Common myeloid progenitor, CD34-positive (primary cell): ENCODE measurements at regions not wholly inside any gene's neighbourhood (a gene's known extent, or its start where the extent isn't known, plus 50 kb on each side); places are given as distances from the start of the nearest gene placed in this dataset.

Experiments used
- CTCF ChIA-PET: fragments of 350-600 bp; sonication (Branson Sonifier 250); formaldehyde crosslinking; loops from one replicate; lab custom pipeline; 2021; ENCODE audit warnings: antibody characterized with exemption; lab: Charles Lee
- POLR2A ChIA-PET: fragments of 350-600 bp; sonication (Branson Sonifier 250); formaldehyde crosslinking; loops from one replicate; lab custom pipeline; 2021; ENCODE audit warnings: antibody characterized with exemption; lab: Charles Lee
- DNase-seq, 3 donors: peaks; one replicate each; pipeline versions ENCODE4 v3.0.0 to v3.0.0-alpha.2; 2013
- H3K27ac ChIP-seq, 2 experiments: 1 replicate in 1 of 2; 2 replicates in 1 of 2; pipeline ENCODE4 v1.7.0; 2013; ENCODE audit warnings: inconsistent platforms in 2 of 2, low read length in 2 of 2, mild to moderate bottlenecking in 2 of 2, low read depth in 1 of 2, moderate library complexity in 1 of 2; ENCODE audit not compliant: severe bottlenecking in 2 of 2, insufficient read depth in 1 of 2, poor library complexity in 1 of 2
- H3K27me3 ChIP-seq, 5 experiments: replicated peaks in 2 of 5; 1 replicate in 3 of 5; 2 replicates in 2 of 5; pipeline versions ENCODE4 v1.6.1 to v1.7.0; 2013; ENCODE audit warnings: low read length in 4 of 5, mild to moderate bottlenecking in 2 of 5, moderate library complexity in 2 of 5, inconsistent platforms in 1 of 5; ENCODE audit not compliant: insufficient read depth in 5 of 5, control insufficient read depth in 4 of 5
- H3K36me3 ChIP-seq, 4 experiments: 1 replicate in 2 of 4; 2 replicates in 2 of 4; pipeline versions ENCODE4 v1.6.1 to v1.7.0; 2013; ENCODE audit warnings: low read length in 3 of 4, control low read depth in 1 of 4, mild to moderate bottlenecking in 1 of 4; ENCODE audit not compliant: control insufficient read depth in 4 of 4, insufficient read depth in 4 of 4
- H3K4me1 ChIP-seq, 4 experiments: 1 replicate in 3 of 4; 2 replicates in 1 of 4; pipeline versions ENCODE4 v1.6.1 to v1.7.1; 2013; ENCODE audit warnings: low read length in 3 of 4, mild to moderate bottlenecking in 3 of 4, control low read depth in 1 of 4, inconsistent platforms in 1 of 4, moderate library complexity in 1 of 4; ENCODE audit not compliant: control insufficient read depth in 4 of 4, insufficient read depth in 4 of 4; ENCODE audit errors: control extremely low read depth in 1 of 4
- H3K4me3 ChIP-seq, 7 experiments: 1 replicate in 4 of 7; 2 replicates in 3 of 7; pipeline versions ENCODE4 v1.5.1 to v1.7.0; 2013; ENCODE audit warnings: mild to moderate bottlenecking in 7 of 7, low read length in 6 of 7, moderate library complexity in 6 of 7, inconsistent platforms in 2 of 7, low read depth in 2 of 7, control low read depth in 1 of 7; ENCODE audit not compliant: insufficient read depth in 4 of 7, control insufficient read depth in 1 of 7; ENCODE audit errors: extremely low read depth in 1 of 7
- H3K9me3 ChIP-seq, 5 experiments: 1 replicate in 4 of 5; 2 replicates in 1 of 5; pipeline versions ENCODE4 v1.6.1 to v1.7.1; 2013; ENCODE audit warnings: low read length in 4 of 5, mild to moderate bottlenecking in 2 of 5, inconsistent platforms in 1 of 5, low read depth in 1 of 5, moderate library complexity in 1 of 5; ENCODE audit not compliant: control insufficient read depth in 4 of 5, insufficient read depth in 2 of 5; ENCODE audit errors: control extremely low read depth in 1 of 5
- WGBS: methylation state at CpG from one replicate; pipeline ENCODE4 v1.1.5; 2013; ENCODE audit not compliant: insufficient coverage; 5-methylcytosine and 5-hydroxymethylcytosine counted together

- Histone ChIP-seq H3K36me3 (no peaks in the 10 kb centered on the region), H3K9me3 (no peaks in the 10 kb centered on the region), H3K4me1 (peaks cover 0 to 5% (median 0%) of the 10 kb centered on the region in 4 experiments), H3K4me3 (no peak overlapping the region), H3K27me3 (no peaks in the 10 kb centered on the region), H3K27ac (no peak overlapping the region)
- DNase-seq = no peak
- POLR2A ChIA-PET = no interaction called here
- CTCF ChIA-PET = no interaction called here
- 92% methylated on average over 2 of the region's 4 CpGs for WGBS
Observed at GRCh38 chr1:184214128-184214527, 162.6 kb downstream of the TSEN15 start.

GRCh38 chr1:184215274-184215925 is 163.9 kb downstream of the TSEN15 start:
- Histone ChIP-seq H3K4me1 (peaks cover 0 to 5% (median 0%) of the 10 kb centered on the region in 4 experiments), H3K36me3 (no peaks in the 10 kb centered on the region), H3K9me3 (no peaks in the 10 kb centered on the region), H3K27ac (no peak overlapping the region), H3K4me3 (no peak overlapping the region), H3K27me3 (no peaks in the 10 kb centered on the region)
- WGBS = 97% methylated on average over 4 of the region's 6 CpGs
- peak in 1 of 3 donors; percentile 17 for DNase-seq
- ChIA-PET CTCF (interaction anchor here (0.6 to 1.5 kb wide), 4 partner anchors 9 to 223 kb away, joined by 3 to 4 read pairs (median 3); no protein-coding TSS in a partner anchor), POLR2A (no interaction called here)

- DNase-seq = no peak
- Histone ChIP-seq H3K36me3 (no peaks in the 10 kb centered on the region), H3K27ac (no peak overlapping the region), H3K4me1 (no peaks in the 10 kb centered on the region), H3K9me3 (no peaks in the 10 kb centered on the region), H3K27me3 (no peaks in the 10 kb centered on the region), H3K4me3 (no peak overlapping the region)
- WGBS = 90% methylated on average over 2 of the region's 5 CpGs
- ChIA-PET POLR2A (no interaction called here), CTCF (no interaction called here)
Observed at GRCh38 chr1:184218458-184219075, 167.0 kb downstream of the TSEN15 start.

GRCh38 chr1:184219414-184219813 is 167.4 kb upstream of the C1orf21 start:
- POLR2A ChIA-PET = no interaction called here
- no peaks in the 10 kb centered on the region for H3K36me3 ChIP-seq
- CTCF ChIA-PET = no interaction called here
- no peaks in the 10 kb centered on the region for H3K9me3 ChIP-seq
- H3K27ac ChIP-seq = no peak overlapping the region
- no peaks in the 10 kb centered on the region for H3K27me3 ChIP-seq
- no peak for DNase-seq
- H3K4me3 ChIP-seq = no peak overlapping the region
- H3K4me1 ChIP-seq = no peaks in the 10 kb centered on the region
- 11% methylated on average over 2 of the region's 3 CpGs for WGBS

- 100% methylated on average over 2 of the region's 8 CpGs for WGBS
- H3K9me3 ChIP-seq = no peaks in the 10 kb centered on the region
- H3K4me1 ChIP-seq = no peaks in the 10 kb centered on the region
- no peak overlapping the region for H3K4me3 ChIP-seq
- ChIA-PET CTCF (interaction anchor here (1.1 to 3.1 kb wide), 2 partner anchors 8 to 13 kb away, joined by 3 to 14 read pairs; no protein-coding TSS in a partner anchor), POLR2A (no interaction called here)
- DNase-seq = no peak
- no peaks in the 10 kb centered on the region for H3K27me3 ChIP-seq
- H3K27ac ChIP-seq = no peak overlapping the region
- H3K36me3 ChIP-seq = no peaks in the 10 kb centered on the region
Observed at GRCh38 chr1:184219883-184220282, 166.9 kb upstream of the C1orf21 start.

- ChIA-PET CTCF (interaction anchor here (1.1 to 3.1 kb wide), 8 partner anchors 9 to 145 kb away, joined by 3 to 21 read pairs (median 4); no protein-coding TSS in a partner anchor), POLR2A (no interaction called here)
- no peaks in the 10 kb centered on the region for H3K4me1 ChIP-seq
Observed at GRCh38 chr1:184221087-184221486, 165.7 kb upstream of the C1orf21 start.

GRCh38 chr1:184222652-184223052 is 164.2 kb upstream of the C1orf21 start:
- peak; percentile 33 to 52 (median 36) for DNase-seq
- Histone ChIP-seq H3K27ac (no peak overlapping the region), H3K36me3 (no peaks in the 10 kb centered on the region), H3K4me3 (peak overlapping the region in 2 of 7 experiments; percentile 13 to 65), H3K27me3 (no peaks in the 10 kb centered on the region), H3K4me1 (no peaks in the 10 kb centered on the region), H3K9me3 (no peaks in the 10 kb centered on the region)
- CTCF ChIA-PET = interaction anchor here (0.9 to 3.1 kb wide), 13 partner anchors 10 to 609 kb away, joined by 3 to 21 read pairs (median 5); no protein-coding TSS in a partner anchor
- 11% methylated on average over 7 of the region's 9 CpGs for WGBS
- POLR2A ChIA-PET = no interaction called here

More at GRCh38 chr1:184221087-184221486, 165.7 kb upstream of the C1orf21 start:
- WGBS = no CpG with 5 or more reads among the region's 2 CpGs
- Histone ChIP-seq H3K4me3 (no peak overlapping the region), H3K27ac (no peak overlapping the region), H3K27me3 (no peaks in the 10 kb centered on the region), H3K36me3 (no peaks in the 10 kb centered on the region), H3K9me3 (no peaks in the 10 kb centered on the region)
- no peak for DNase-seq
